Astrocyte of the cerebellum (primary cell): ENCODE measurements at regions not wholly inside any gene's neighbourhood (a gene's known extent, or its start where the extent isn't known, plus 50 kb on each side); places are given as distances from the start of the nearest gene placed in this dataset.
"Not testable (repeated sequence)": the region's sequence is repeated elsewhere in the genome, so short reads cannot be mapped to it uniquely, and the experiment has no call there.

ENCODE experiments used
- DNase-seq: peaks from one replicate; pipeline ENCODE4 v3.0.0-alpha.2; 2011; ENCODE audit warnings: low read depth
- H3K4me3 ChIP-seq: 2 replicates; pipeline ENCODE4 v1.5.1; 2011; ENCODE audit warnings: mild to moderate bottlenecking, low read depth, low read length, moderate library complexity
- in situ Hi-C: cut with HindIII; loops from 2 replicates; pipeline ENCODE4 v1.10.0; 2017; ENCODE audit warnings: low sequenced_read_pairs

- DNase-seq, H3K4me3 ChIP-seq, in situ Hi-C loops: not testable (repeated sequence)
Measured at GRCh38 chr2:111436411-111436810, 315.7 kb downstream of the BCL2L11 start.

DNA sequence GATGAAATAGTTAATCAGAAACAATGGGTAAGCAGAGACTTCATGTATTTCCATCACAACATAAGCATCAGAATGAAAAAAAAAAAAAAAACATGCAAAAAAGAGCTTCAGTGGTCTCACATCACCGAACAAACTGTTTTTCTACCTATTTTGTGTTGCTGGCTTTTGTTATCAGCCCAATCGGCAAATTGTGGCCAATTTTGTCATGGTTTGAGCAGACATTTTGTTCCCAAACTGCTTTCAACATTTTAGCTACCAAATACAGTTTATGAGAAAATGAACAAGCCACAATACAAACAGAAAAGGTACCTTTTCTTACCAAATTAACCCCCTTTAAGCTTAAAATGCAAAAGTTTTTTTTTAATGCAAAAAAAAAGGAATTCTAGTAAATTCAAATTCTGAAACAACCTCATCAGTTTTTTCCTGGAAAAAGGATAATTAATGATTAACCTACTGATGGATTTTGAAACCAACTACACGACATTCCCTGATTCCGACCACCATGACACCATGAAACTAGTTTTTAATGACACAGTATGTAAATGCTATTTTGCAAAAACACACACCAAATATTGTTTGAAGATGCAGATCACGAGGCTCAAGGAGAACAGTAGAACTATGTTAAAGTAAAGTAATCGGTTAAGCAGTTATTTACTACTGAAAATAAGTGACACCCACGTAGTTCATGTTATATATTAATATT, 316.7 kb downstream of the BCL2L11 start:
- H3K4me3 ChIP-seq, DNase-seq, in situ Hi-C loops: not testable (repeated sequence)

DNA sequence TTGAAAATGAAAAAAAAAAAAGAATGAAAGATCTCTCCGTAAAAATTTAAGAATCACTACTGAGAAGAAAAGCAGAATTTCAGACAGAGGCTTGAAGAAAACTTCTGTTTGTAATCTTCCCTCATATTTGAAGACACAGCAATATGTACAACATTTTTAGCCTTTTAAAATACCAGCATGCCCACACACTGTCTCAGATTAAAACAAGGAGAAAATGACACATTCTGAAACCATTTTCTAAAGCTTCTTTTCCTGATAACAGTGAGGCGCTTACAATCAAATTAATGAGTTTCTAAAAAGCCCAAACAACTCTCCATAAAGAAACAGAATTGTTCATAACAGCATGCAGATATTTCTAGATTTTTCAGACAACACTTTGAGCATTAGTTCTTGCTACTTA, 317.4 kb downstream of the BCL2L11 start:
- in situ Hi-C loops, H3K4me3 ChIP-seq, DNase-seq: not testable (repeated sequence)

DNA sequence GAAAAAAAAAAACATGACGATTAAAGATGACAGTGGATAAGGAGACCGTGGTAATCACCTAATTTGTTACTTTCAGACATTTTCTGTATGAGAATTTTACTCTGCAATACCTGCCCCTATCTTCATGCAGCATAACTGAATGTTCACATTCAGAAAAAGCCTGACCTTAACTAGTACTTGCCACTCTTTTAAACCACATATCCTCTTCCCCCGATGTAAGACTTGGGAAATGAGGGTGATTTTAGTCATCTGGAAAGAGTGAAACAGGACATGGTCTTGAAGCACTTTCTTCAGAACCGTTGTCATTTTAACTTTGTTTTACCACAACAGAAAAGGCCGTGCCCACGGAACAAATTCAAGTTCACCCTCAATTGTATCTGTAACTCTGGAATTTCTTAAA, 318.5 kb downstream of the BCL2L11 start:
- DNase-seq, H3K4me3 ChIP-seq, in situ Hi-C loops: not testable (repeated sequence)

DNA sequence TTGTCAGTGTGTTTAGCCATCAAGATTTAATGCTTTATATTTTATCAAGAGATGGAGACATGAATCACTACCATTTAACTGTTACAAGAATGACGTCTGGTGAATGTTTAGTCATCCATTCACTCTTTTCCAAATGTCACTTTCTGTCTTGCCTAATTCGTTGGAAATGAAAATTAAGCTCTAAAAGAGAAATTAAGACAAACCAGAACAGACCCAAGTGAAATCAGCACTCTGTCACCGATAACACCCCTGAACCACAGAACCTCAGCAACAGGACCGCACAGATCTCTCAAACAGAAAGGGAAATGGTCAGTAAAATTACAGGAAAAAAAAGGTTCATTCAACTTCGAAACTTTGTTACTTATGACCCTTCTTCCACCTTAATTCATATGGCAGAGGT, 320.9 kb downstream of the BCL2L11 start:
- DNase-seq, in situ Hi-C loops, H3K4me3 ChIP-seq: not testable (repeated sequence)

- DNase-seq, H3K4me3 ChIP-seq, in situ Hi-C loops: not testable (repeated sequence)
Measured at GRCh38 chr2:111442767-111443454, 322.2 kb downstream of the BCL2L11 start.

DNA sequence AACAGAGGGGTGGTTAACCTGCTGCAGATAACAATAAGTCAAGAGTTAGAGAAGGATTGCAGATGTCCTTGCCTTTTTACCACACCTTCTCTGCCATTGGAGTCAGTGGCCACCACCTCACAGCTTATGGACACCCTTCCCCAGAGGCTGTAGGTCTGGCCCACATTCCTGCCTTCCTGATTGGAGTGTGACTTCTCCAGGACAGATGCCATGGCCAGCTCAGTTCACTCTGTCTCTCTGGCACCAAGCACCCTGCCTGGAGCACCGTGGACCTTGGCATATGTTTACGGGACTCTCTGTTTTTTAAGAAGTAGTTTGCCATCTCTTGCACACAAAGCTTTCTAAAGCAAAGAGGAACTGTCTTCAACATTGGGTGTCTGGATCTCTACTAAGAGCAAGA, 323.8 kb downstream of the BCL2L11 start:
- in situ Hi-C loops, H3K4me3 ChIP-seq: not testable (repeated sequence)

GRCh38 chr2:111445191-111445929, 324.6 kb downstream of the BCL2L11 start:
- in situ Hi-C loops, DNase-seq, H3K4me3 ChIP-seq: not testable (repeated sequence)

More for the DNA sequence above, 323.8 kb downstream of the BCL2L11 start:
- not testable (repeated sequence) for DNase-seq

DNA sequence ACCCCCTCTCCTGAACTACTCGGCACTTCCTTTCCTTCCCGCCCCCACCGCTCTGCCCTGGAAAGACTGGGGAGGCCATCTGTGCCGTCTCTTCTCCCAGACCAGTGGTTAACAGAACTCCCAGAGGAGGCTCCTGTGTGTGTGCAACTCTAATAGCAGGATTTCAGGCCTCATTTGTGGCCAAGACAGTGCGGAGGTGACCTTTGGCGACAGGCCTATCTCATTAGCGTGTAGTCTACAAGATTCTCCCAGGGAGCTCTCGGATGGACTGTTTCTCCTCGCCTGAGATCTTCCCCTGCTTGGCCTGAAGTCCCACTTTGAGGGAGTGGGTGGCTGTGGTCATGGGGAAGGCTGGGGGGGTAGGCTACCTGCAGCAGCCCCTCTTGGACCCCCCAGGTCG, 325.2 kb downstream of the BCL2L11 start:
- DNase-seq, H3K4me3 ChIP-seq, in situ Hi-C loops: not testable (repeated sequence)

DNA sequence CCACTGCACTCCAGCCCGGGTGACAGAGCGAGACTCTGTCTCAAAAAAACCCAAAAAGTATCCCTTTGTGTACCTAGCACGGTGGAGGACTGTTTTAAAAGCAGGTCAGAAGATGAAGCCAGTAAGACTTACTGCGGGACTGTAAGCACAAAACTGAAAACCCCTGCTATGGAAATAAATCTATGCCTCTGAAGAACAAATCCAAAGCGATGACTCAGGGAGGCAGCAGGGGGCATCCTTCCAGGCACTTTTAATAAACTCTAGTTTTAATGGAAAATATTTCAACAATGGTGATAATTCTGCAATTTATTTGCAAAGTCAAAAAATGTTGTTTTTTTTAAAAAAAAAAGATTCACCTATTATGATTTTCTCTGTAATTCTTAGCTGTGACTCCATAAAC, 326.8 kb downstream of the BCL2L11 start:
- in situ Hi-C loops, H3K4me3 ChIP-seq, DNase-seq: not testable (repeated sequence)

- in situ Hi-C loops, H3K4me3 ChIP-seq, DNase-seq: not testable (repeated sequence)
Measured at GRCh38 chr2:111448796-111449195, 328.1 kb downstream of the BCL2L11 start.

- DNase-seq, in situ Hi-C loops, H3K4me3 ChIP-seq: not testable (repeated sequence)
Measured at GRCh38 chr2:111450526-111450925, 329.8 kb downstream of the BCL2L11 start.

DNA sequence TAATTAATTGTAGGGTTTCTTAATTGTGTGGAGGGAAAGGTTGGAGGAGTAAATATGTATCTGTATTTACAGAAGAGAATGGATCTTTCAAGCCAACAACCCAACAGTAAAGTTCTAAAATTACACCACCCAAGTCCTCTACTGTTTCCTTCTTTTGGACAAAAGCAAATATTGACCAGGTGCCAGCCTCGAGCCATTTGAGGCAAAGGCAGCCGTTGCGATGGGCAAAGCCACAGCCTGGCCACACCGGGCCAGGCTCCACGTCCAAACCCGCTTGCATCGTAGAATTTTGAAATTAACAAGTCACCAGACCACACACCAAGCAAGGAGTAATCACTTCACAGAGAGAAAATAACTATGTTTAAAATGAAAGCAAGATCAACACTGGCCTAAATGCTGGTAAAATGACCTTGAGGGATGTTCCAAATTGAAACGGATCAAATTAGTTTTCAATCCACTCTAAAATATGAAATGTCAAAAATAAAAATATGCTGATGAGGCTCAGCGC, 331.0 kb downstream of the BCL2L11 start:
- in situ Hi-C loops, DNase-seq, H3K4me3 ChIP-seq: not testable (repeated sequence)

DNA sequence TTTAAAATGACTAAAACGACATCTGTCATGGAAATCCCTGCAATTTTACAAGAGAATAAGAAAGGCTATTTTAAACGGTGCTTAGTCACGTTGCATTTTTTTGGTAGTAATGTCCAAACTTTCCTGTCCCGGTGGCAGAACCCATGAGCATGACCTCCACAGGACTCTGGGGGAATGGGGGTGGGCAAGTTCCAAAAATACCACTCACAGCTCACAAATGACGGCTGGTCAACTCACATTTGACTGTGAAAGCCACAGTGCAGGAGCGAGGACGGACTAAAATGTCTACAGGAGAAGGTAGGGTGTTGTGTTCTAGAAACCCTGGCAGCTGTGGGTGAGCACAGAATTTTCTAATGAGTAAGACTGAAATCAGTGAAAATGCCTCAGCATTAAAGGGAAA, 331.5 kb downstream of the BCL2L11 start:
- in situ Hi-C loops, DNase-seq, H3K4me3 ChIP-seq: not testable (repeated sequence)

- H3K4me3 ChIP-seq, in situ Hi-C loops, DNase-seq: not testable (repeated sequence)
Measured at GRCh38 chr2:111453308-111453707, 332.6 kb downstream of the BCL2L11 start.

DNA sequence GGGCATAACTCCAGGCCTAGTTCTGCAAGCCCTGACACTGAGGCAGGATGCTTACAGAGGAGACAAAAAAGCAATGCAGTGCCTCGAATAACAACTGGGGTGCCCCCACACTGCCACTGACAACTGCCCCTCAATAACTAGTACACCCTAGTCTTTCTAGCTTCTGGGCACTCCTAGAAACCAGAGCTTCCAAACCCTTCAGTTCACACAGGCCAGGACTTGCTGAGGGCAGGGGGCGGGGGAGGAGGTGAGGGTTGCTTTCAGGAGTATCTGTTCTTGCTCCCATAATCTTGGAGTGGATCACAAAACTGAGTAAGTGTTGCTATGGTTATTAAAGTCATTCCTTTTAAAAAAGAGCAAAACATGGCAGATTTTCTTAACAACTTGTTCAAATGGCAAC, 333.1 kb downstream of the BCL2L11 start:
- DNase-seq, in situ Hi-C loops, H3K4me3 ChIP-seq: not testable (repeated sequence)

DNA sequence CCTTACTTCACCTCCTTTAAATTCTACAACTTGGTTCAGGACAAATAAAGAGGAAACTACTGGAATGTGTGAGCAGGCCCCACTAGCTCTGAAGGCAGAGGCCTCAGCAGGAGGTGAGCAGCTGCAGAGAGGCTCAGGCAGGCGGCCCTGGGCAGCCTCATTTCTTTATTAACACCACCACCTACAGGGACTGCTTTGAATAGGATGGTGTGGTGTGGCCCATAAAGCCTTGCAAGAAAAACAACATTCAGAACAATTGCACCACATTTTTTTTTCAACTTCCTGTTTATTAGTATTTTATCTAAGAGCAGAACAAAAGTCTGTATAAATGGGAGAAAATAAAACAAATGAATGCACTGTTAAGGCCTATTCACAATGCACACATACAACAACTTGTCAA, 333.7 kb downstream of the BCL2L11 start:
- in situ Hi-C loops, H3K4me3 ChIP-seq: not testable (repeated sequence)
- peak; percentile 62 for DNase-seq
